ENCODE measurements at regions not wholly inside any gene's neighbourhood (a gene's known extent, or its start where the extent isn't known, plus 50 kb on each side); places are given as distances from the start of the nearest gene placed in this dataset.
"Not testable (repeated sequence)": the region's sequence is repeated elsewhere in the genome, so short reads cannot be mapped to it uniquely, and the experiment has no call there.

DNA sequence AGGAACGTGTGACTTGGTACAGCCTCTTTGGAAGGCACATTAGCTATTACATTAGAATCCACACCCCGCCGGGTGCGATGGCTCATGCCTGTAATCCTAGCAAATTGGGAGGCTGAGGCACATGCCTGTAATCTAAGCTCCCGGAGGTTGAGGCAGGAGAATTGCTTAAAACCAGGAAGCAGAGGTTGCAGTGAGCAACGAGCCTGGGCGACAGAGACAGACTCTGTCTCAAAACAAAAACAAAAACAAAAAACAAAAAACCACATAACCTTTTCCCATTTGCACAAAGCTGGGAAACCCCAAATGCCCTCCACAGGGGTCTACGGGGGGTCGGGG, 82.7 kb upstream of the METTL9 start:
- DNase-seq: not testable (repeated sequence)

DNA sequence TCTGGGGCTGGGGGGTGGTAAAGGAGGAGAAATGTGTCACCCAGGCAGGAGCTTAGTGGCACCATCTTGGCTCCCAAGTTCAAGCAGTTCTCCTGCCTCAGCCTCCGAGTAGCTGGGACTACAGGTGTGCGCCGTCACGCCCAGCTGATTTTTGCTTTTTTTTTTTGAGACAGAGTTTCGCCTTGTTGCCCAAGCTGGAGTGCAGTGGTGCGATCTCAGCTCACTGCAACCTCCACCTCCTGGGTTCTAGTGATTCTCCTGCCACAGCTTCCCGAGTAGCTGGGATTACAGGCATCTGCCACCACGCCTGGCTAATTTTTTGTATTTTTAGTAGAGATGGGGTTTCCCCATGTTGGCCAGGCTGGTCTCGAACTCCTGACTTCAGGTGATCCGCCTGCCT, 82.1 kb upstream of the METTL9 start:
- not testable (repeated sequence) for DNase-seq

DNA sequence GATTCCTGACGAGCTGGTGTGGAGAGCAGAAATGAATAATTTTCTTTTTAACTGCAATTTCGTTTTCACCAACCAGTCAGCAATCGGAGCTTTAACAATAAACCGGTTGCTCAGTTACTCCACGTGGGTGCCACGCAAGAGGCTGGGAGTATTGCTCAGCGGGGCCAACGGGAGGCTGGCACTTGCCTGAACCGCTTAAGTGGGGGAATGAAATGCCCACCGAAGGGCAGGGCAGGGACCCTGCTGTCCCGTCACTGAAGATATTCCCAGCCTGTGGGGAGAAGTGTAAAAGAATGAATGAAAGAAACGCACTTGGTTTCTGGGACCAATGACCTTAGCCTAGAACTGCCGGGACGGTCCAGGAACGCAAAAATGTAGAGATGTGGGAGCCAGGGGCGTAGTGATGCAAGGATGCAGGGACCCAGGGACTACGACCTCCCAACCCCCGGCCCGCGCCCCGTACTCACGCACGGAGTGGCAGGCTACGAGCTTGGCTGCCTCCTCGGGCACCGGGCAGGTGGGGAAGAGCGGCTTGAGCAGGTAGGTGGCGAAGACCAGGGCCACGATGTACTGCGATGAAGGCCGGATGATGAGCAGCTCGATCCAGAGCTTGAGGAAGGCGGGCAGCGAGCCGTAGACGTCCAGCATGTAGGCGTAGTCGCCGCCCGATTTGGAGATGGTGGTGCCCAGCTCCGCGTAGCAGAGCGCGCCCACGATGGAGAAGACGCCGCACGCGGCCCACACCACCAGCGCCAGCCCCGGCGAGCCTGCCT, 79.8 kb upstream of the METTL9 start:
- not testable (repeated sequence) for DNase-seq

DNA sequence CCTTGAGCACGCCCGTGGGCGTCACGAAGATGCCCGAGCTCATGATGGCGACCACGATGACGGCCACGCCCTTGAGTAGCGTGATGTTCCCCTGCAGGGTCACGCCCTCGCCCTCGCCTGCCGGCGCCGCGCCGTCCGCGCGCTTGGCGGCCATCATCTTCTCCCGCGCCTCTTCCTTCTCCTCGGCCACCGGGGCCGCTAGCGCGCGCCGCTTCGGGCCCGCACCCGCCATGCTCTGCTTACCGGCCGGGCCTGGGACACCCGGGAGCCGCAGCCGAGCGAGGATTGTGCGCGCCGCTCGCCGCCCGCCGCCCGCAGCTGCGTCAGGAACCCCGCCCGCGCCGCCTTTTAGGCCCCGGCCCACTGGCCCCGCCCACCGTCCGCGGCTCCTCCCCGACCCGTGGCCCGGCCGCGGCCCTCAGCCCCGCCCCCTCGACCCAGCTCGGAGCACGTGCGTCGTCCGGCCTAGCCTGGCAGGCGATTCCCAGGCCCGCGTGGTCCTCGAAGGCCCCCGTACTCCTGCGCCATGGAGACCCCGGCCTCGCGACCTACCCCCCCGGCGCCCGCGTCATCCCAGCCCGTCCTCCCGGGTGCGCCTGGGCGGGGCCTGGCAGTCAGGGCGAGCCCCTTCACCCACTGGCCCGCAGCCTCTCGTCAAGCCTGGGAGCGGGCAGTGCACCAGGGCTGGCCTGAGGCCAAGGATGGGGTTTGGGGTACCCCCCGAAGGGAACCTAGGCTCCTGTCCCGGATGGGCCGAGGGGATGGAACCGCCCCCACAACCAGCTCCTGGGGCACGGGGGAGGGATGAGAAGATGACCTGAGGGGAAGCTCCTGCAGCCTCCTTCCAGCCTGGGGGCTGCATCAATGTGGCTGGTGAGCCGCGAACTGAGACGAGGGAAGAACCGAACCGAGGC, 79.0 kb upstream of the METTL9 start:
- DNase-seq: peak; percentile 97

DNA sequence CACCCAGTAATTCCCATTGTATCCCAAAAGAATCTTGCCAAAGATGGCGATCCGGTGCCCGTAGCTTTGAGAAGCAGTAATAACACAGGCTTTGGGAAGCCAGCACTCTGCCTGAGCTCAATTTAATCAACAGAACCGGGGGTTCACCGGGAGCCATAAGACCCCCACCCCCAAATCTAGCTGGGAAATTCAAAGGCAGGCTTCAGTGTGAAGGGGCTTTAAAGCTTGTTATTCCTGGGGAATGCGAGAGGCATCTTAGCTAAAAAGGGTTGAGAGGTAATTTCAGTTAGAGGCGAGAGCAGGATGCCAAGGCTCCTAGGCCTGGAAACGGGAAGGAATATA, 78.4 kb upstream of the METTL9 start:
- not testable (repeated sequence) for DNase-seq

DNA sequence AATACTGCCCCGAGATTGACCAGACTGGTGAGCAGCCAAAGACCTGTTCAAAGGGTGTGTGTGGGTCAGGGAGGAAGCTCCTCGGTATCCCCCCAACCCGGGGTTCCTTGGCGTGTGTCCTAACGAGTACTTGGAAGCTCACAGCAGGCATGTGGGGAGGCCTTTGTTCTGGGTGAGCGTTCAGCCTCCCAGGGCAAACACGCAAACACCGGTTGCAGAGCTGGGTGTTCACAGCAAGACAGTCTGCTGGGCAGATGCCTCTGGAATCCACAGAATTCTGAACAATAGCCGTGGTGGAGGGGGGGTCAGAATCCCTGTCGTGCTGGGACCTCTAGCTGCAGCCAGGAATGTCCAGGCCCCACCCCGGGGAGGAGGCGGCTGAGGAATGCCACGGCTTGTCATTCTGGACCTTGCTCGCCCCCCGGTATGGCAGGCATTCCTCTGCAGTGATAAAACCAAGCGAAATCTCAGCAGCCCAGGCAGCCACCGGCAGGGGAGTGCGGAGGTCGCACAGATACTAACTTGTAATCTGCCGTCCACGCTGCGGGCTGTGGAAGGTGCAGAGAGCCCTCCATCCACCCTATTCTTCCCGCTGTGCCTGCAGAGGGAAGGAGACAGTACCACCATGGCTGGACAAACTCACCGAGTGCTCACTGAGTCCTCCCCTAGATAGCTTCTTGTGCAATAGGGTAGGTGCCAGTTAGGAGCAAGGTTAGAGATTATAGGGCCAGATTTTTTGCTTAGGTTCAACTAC, 77.8 kb upstream of the METTL9 start:
- not testable (repeated sequence) for DNase-seq

DNA sequence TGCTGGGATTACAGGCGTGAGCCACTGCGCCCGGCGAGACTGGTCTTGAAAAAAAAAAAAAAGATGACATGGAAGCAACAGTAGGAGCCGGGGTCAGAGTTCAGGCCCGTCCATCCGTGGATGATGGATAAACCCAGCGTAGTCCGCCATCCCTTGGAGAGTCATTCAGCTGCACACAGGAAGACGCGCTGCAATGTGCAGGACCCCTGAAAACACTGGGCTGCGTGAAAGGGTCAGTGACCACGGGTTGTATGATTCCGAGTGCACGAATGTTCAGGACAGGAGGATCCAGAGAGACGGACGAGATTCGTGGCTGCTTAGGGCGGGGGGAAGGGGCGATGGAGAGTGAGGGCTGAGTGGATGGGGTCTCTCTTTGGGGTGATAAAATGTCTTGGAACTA, 76.5 kb upstream of the METTL9 start:
- not testable (repeated sequence) for DNase-seq

DNA sequence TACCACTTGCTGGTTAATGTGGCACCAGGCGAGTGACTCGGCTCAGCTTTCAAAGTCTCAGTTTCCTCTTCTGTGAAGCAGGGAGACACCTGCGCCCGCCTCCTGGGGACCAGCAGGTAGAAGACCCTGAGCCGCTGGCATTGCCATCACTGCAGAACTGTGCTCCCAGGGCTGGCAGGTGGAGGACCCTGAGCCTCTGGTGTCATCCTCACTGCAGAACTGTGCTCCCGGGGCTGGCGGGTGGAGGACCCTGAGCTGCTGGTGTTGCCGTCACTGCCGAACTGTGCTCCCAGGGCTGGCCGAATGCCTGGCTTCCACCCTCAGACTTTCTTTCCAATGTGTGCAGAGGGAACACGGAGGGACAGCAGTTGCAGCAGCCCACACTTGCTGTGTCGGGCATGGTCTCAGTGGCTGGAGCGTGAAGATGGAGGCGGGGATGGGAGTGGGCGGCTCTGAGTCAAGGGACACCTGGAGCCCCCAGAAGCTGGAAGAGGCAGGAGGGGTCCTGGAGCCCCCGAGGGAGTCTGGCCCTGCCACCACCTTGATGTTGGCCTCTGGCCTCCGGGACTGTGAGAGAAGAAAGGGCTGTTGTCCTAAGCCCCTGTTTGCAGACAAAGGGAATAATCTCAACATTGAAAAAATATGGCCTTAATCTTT, 75.8 kb upstream of the METTL9 start:
- DNase-seq: no peak

DNA sequence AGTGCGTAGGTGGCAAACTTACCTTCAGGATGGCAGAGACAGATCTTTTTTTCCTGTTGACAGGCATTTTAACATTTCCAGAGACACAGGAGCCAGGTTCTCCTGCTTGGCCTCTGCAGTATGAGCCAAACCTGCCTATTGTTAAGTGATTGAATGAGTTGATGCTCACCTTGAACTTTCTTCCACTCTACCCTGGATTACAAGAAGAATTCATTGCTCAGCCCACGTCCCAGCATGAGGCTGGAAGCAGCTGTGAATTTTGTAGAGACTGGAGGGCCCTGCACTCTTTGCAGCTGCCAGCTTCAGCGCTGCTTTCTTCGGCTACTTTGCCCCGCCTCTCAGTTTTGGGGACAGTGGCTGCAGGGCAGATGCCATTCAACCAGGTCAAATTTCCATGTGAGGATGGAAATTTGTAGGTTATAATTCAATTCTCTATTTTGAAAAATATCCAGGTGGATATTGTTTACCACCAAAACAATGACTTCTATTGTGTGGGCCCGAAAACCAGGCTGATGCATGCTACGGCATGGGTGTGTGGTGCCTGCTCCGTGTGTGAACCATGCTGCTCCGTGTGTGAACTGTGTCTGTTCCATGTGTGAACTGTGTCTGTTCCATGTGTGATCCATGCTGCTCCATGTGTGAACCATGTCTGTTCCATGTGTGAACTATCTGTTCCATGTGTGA, 75.2 kb upstream of the METTL9 start:
- DNase-seq: no peak

DNA sequence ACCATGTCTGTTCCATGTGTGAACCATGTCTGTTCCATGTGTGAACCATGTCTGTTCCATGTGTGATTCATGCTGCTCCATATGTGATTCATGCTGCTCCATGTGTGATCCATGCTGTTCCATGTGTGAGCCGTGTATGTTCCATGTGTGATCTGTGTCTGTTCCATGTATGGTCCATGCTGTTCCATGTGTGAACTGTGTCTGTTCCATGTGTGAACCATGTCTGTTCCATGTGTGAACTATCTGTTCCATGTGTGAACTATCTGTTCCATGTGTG, 74.7 kb upstream of the METTL9 start:
- DNase-seq: not testable (repeated sequence)

DNA sequence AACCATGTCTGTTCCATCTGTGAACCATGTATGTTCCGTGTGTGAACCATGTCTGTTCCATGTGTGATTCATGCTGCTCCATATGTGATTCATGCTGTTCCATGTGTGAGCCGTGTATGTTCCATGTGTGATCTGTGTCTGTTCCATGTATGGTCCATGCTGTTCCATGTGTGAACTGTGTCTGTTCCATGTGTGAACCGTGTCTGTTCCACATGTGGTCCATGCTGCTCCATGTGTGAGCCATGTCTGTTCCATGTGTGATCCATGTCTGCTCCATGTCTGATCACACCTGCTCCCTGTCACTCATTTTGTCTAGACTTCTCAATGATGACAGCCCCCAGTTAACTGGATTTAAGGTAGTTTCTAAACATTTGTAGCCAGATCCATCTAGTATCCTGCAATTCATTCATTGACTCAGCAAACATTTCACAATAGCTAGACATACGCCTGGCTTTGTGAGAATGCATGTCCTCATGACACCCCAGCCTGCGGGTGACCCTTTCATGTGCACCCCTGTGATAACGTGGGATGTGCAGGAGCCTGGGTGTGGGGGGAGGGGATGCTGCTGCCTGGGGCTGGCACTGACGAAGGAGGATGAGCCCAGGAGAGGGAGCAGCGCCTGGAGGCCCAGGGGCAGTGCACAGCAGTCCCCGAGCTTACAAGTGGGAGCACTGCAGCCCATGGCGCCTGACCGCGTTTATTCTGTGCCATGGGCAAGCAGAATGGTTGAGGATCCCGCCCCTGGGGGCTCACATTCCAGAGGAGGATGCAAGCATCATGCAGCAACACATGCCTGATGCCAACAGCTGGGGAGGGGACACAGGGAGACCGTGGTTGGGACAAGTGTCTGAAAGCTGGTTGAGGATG, 74.1 kb upstream of the METTL9 start:
- not testable (repeated sequence) for DNase-seq

DNA sequence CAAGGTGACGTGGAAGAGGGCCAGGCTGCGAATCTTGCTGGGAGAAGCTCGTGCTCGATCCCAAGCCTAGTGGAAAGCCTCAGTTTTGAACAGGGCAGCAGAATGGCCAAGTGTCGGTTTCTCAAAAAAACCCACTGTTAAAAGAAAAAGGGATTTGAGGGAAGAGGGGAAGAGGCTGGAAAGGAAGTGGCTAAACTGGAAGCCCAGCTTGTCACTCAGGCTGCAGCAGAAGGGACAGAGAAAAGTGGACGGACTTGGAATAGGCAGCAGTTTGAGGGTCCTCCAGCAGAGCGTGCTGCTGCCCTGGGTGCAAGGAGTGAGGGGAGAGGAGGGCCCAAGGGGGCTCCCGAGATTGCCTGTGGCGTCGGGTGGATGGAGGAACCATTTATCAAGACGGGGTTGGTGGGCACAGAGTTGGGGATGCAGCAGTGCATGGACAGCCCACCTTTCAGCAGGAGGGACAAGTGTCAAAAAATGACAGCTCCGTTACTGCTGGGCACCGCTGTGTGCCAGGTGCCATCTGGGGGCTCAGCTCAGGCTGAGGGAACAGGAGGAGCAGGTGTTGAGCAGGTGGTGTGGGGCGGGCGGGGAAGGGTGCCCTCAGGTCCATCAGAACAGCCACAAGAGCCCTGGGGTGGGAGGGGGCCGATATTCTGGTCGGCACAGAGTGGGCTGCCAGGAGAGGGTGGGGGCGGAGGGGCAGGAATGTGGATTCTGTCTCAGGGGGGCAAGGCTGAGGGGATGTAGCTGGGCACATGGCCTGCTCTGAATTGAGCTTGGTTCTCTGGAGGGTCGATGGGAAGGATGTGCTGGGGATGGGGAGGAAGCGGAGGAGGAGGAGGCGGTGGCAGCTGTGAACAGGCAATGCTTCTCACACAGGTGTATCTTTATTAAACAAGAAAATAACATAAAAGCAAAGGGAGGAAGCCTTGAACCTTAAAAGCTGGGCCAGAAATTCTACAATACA, 73.1 kb upstream of the METTL9 start:
- not testable (repeated sequence) for DNase-seq

DNA sequence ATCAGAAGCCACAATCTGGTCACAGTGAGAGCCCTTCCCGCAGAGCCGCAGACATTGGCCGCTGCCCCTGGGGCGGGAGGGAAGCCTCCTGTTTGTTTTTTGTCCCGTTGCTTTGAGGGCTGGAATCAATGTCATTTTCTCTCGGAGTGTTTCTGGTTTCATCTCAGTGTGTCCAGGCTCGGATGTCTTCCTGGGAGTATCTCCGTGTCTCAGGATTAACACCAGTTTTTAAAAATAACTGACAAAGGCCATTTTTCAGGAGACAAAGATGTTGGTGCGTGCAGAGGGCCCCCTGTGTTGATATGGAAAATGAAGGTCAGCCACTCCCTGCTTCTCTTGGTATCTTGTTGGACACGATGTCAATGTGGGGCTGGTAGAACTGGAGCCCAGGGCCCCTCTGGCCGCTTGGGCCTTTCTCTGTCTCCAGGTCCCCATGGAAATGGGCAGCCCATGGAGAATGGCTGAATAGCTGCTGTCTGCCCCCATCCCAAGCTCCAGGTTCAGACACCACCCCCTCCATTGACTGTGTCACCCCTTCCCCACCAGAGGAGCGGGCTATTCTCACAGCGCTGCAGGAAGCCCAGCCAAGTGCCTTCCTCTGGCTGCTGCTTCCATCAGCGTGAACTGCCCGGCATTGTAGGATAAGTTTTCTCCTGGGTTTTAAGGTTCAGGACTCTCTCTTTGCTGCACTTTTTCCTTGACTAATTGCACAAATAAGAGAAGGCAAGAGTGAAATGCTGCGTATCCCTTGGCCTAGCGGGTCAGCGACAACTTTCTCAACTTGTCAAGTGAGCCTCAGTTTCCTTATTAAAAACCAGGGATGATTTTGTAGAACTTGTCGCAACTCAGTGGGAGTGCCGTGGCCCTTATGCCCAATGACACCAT, 72.2 kb upstream of the METTL9 start:
- no peak for DNase-seq

DNA sequence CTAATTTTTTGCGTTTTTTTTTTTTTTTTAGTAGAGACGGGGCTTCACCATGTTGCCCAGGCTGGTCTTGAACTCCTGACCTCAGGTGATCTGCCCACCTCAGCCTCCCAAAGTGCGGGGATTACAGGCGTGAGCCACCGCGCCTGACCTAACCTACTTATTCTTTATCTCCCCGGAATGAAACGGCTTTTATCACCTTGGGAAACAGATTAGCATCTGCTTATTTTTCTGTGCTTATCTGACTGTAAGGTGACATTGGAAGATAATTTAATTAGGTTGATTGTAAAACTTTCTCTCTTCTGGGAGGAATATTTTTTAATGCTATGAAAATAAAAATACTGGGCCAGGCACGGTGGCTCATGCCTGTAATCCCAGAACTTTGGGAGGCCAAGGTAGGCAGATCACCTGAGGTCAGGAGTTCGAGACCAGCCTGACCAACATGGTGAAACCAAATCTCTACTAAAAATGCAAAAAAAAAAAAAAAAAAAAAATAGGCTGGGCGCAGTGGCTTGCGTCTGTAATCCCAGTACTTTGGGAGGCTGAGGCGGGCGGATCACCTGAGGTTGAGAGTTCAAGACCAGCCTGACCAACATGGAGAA, 70.2 kb upstream of the METTL9 start:
- not testable (repeated sequence) for DNase-seq

DNA sequence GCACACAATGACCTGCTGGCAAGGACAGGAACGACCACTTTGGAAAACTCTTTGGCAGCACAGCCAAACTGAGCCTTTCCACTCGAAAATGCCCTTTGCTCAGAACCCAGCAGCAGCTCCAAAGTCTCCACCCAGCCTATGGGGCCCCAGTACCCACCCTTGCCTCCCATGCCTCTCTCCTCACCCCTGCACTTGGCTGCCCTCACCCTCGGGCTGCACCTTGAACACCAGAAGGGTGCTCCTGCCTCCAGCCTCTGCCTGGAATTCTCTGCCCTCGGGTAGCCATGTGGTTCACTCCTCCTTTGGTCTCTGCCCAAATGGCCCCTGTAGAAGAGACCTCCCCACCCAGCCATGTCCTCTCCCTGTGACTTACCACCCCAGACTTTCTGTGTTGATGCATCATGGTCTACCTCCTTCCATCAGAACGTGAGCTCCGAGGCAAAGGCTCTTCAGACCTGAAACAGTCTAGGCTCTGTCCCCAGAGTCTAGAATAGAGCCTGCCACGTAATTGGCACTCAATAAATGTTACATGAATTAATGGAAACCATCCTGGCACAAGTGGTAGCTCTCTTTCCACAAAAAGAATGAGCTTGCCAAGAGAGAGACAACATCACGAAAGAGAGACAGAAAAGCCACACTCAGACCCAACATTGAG, 68.5 kb upstream of the METTL9 start:
- DNase-seq: not testable (repeated sequence)

DNA sequence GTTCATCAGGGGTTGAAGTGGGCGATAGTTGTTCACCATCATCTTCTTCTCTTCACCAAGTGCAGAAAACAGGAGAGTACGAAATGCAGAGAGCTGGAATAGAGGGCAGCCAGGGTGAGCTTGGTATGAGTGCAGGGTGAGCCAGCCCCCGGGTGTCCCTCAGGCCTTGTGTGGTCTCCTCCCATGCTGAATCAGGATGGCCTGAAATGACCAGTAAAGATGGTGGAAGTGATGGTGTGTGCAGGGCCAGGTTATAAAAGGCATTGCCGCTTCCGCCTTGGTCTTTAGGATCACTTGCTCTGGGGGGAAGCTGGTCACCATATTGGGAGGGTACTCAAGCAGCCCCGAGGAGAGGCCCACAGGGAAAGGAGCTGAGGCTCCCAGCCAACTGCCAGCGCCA, 66.4 kb upstream of the METTL9 start:
- not testable (repeated sequence) for DNase-seq

DNA sequence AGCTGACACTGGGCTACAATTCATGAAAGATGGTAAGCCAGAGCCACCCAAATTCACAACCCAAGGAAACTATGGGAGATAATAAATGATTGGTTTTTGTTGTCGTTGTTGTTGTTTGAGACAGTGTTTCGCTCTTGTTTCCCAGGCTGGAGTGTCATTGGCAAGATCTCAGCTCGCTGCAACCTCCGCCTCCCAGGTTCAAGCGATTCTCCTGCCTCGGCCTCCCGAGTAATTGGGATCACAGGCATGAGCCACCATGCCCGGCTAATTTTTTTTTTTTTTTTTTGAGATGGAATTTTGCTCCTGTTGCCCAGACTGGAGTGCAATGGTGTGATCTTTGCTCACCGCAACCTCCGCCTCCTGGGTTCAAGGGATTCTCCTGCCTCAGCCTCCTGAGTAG, 65.9 kb upstream of the METTL9 start:
- not testable (repeated sequence) for DNase-seq

DNA sequence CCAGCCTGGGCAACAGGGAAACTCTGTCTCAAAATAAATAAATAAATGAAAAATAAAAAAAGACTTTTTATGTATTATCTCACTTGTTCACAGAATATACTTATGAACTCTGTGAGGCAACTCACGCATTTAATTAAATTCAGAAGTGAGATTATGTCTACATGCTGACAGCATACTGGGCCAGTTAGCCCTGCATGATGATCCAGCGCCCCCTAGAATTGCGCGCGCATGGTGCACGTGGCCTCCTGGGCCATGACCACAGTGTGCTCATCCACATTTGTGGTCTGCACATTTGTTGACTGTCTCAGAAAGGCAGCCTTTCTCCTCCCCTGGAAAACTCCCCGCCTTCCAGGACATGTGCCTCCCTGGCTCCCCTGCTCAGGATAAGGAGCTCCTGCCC, 64.8 kb upstream of the METTL9 start:
- DNase-seq: not testable (repeated sequence)

All from hindlimb muscle (tissue), 1 donor.